ENCODE measurements at regions not wholly inside any gene's neighbourhood (a gene's known extent, or its start where the extent isn't known, plus 50 kb on each side); places are given as distances from the start of the nearest gene placed in this dataset.

DNA sequence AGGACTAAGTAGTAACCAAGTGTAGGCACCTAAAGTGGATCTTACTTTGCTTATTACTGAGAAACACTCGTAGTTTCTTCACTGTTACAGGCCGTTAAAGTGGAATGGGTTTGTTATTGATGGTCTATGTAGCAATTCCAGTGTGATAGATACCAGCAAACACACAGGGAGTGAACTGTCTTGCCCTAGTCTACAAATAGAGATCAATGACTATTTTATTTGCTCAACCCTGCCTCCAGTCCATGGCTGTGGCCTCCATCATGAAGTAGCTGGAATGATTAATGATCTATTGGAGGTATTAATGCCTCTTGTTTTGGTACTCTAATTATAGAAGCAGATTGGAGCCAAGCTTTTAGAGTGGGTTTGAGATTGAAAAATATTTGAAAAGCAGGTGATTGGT is 362.7 kb upstream of the AZI2 start:
- intact Hi-C loops (cut with DNase I, micrococcal nuclease): no loop called here
- DNase-seq: no peak
- no peak for ATAC-seq

DNA sequence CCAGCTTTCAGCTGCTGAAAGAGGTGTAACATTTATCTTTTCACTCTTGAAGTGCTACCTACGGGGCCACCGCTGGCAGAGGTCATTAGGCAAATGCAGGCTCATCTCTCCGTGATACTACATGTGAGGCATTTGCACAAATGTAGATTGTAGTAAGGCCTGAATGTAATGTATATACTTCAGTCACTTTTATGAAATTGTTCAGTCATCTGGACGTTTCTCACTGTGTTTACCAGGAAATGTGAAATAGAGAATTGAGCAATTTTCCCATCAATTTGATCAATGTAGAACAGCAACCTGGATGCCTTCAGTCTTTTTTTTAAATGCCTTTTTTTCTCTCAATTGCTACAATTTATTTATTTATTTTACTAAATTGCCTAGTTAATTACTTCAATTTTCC is 368.3 kb upstream of the AZI2 start:
- DNase-seq: no peak
- intact Hi-C loops (cut with DNase I, micrococcal nuclease): no loop called here
- ATAC-seq: no peak

DNA sequence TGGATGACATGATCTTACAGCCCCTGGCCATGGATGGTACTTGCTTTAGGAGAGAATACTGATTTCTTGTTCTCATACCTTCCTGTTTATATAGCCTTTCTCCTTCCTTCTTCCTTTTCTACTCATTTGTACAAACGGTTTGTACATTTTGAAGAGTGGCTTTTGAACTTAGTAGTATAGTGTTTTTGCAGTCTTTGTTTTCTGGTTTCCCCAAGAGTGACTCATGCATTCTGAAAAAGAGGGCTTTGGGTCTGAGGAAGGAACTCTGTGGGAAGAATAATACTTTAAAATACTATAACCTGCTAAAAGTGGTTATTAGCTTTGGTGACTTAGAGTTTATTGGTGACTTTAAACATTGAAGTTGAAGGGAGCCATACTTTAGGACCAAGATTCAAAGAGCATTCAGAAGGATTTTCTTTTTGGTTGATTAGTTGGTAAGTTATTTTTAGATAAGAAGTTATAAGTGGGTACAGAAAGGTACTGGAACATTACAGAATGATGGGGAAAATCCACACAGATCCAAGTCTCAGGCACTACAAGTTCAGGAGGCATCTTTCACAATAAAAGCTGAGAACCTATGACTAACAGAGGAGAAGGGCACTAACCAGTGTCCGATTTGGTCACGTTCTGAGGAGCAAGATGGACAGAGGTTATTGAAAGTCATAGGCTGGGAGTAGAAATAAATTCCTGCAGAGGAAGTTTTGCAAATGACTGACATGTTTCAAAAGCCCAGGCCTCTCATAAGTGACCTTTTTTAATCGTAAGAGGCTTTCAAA is 369.6 kb upstream of the AZI2 start:
- ATAC-seq (no peak), DNase-seq (no peak)
- intact Hi-C loops (cut with DNase I, micrococcal nuclease): no loop called here

DNA sequence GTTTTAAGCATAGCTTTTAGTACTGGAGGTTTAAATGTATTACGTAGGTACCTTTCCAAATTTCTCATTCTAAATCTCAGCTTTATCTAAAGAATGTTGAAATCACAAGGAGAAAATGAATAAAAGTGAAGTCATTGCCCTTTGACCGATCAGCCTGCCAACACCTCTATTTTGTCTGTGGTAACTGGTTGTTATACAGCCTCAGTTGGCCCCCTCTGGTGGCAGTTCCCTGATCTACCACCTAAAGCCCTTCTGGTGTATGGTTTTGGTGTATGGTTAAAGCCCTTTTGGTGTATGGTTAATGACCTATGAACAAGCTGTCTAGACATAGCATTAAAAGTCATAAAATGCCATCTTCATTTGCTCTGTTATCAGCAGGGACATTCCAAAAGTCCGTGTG is 378.2 kb upstream of the AZI2 start:
- DNase-seq: peak; percentile 45 to 60
- ATAC-seq: peak; percentile 89
- intact Hi-C loops (cut with DNase I, micrococcal nuclease): no loop called here

DNA sequence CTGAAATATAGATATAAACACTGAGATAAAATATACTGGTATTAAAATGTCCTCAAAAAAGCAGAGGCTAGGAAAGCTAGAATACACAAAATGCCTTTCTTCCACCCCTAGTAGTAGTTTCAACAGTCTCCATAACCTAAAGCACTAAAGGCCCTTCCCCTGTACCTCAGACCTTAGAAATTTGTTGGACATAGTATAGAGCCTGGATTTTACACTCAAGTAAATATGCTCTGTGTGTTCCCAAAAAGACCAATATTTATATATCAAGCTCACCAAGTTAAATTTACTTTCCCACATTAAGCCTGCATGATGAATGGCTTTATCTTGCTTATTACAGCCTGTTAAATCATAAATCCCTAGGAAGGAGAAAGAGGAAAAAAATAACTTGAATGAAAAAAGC is 378.7 kb upstream of the AZI2 start:
- ATAC-seq (peak; percentile 89), DNase-seq (no peak)
- intact Hi-C loops (cut with DNase I, micrococcal nuclease): no loop called here

DNA sequence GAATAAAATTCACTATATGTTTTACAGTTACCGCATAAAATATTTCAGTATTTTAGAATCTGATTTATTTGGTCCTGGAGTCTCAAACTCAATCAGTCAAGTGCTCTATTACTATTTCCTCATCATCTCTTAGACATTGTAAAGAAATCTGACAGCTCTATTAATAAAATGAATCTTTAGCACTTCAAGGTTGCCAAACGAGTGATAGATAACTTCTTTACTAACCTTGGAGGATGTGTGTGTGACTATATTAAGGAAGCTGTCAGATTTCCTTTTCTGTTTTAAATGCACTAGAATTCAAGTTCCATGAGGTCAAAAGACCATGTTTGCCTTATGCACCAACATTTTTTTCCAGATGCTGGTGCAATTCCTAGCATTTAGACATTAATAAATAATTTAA is 389.8 kb upstream of the AZI2 start:
- DNase-seq: no peak
- no peak for ATAC-seq
- intact Hi-C loops (cut with DNase I, micrococcal nuclease): no loop called here

DNA sequence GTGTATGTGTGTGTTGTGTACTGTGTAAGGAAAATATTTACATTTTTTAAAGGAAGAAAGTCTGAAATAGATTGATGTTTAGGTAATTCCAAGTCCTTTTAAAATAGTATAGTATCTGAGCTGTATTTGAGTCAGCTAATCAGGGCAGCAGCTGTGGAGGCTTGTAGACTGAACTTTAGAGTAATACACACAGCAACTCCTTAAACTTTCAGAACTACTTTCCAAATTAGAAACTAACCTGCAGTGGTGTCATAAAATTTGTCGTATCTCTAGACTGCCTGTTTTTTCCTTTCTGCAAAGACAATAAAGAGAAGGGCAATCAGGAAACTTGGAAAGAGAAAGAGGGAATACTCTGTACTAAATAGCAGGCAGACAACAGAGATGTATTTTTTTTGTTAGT is 391.0 kb upstream of the AZI2 start:
- peak; percentile 79 for ATAC-seq
- no peak for DNase-seq
- intact Hi-C loops (cut with DNase I, micrococcal nuclease): no loop called here

DNA sequence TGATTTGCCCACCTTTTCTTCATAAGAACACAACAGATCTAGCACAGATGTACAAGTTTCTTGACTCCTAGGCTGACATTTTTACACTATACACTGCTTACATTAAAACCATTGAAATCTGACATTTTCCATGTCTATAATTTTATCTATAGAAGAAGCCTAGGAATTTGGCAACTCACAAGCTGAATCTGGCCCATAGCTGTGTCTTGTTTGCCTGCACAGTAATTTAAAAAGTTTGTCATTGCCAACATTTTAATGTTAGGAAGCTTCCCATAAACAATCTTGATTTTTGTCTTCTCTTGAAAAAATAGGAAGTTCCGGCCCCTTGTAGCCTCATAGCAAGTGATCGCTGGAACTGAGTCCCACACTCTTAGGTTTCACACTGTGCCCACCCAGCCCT is 394.6 kb upstream of the AZI2 start:
- intact Hi-C loops (cut with DNase I, micrococcal nuclease): no loop called here
- DNase-seq (no peak), ATAC-seq (no peak)

DNA sequence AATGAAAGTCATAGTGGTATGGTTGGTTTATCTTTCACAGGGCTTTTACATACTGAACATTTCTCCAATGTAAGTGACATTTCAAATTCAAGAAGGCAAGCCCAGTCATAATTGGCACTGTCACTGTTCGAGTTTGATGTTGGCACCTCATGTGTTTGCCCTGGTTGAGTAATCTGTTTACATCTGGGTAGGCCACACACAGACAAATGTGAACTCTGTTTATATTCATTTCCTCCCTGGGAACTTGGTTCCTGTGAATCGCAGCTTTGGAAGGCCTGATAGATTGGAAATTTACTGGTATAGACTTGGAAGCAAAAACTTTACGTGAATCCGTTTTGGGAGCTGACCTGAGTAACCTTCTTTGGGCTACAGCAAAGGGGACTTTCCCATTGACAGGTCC is 395.2 kb upstream of the AZI2 start:
- DNase-seq (no peak), ATAC-seq (peak; percentile 65)
- intact Hi-C loops (cut with DNase I, micrococcal nuclease): no loop called here

DNA sequence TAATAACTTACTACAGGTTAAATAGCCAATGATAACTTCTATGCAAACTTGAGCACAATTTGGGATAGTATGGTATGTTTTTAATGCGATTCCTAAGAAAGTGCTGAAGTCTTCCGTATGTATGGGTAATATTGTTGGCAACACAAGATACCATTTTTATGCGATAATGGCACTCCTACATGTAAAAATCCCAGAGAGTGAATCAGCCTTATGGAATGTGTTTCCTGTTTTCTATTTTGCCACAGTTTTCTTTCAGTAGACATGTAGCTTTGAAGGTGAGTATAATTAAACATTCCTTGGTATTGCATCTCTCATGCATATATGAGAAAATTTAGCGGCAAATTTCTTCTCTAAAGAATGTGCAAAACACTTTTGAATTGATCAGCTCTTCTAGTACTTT is 396.8 kb upstream of the AZI2 start:
- no peak for ATAC-seq
- no peak for DNase-seq
- intact Hi-C loops (cut with DNase I, micrococcal nuclease): no loop called here

DNA sequence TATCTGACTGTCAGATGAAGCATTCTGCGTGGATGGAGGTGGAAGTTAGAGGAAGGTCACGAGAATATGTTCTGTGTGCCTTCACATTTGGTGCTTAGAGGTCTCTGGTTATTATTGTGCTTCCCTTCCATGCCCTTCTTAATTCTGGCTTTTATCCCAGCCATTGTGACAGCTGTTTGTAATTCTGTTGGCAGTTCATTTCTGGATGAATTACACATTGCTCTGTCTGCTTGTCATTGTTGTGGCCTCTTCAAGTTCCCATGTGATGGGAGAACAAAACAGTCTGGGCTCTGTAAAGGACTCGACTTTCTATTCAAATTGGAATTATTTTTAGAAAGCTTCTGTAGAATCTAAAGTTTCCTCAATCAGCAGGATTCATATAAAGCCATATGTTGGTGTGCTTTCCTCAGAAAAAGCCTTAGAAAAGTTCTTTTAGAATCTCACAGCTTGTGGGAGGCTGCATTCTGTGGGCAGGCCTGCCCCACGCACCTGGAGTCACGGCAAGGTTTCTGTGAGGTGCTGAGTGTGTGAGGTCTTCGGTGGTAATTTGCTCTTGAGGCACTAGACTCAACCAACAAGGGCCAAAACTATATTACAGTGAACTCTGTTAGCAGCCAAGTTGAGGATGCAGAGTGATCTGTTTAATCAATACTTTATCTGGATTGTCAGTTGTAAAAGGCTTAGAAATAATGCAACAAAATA is 397.4 kb upstream of the AZI2 start:
- no peak for ATAC-seq
- intact Hi-C loops (cut with DNase I, micrococcal nuclease): no loop called here
- DNase-seq: no peak

DNA sequence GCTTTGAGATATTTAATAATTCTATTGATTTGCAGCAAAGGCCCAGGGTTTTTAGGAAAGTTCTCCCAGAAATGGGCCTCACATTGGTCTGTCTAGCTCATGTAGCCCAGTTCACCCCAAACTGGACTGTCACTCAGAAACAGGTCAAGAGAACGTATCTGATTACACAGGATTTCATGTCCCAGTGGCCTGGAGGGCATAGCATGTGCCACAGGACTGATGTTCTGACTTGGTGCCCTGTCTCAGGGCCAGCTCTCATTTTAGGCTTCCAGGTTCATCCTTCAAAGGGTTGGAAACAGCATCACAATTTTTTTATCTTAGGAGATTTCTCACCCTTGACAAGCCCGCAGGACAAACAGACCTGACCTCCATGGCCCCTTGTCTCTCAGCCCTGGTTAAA is 398.4 kb upstream of the AZI2 start:
- DNase-seq: no peak
- intact Hi-C loops (cut with DNase I, micrococcal nuclease): no loop called here
- no peak for ATAC-seq

DNA sequence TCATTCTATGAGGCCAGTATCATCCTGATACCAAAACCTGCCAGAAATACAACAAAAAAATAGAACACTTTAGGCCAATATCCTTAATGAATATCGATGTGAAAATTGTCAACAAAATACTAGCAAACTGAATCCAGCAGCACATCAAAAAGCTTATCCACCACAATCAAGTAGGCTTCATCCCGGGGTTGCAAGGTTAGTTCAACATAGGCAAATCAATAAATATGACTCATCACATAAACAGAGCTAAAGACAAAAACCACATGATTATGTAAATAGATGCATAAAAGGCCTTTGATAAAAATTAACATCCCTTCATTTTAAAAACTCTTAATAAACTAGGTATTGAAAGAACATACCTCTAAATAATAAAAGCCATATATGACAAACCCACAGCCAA is 403.2 kb upstream of the AZI2 start:
- DNase-seq (no peak), ATAC-seq (no peak)
- intact Hi-C loops (cut with DNase I, micrococcal nuclease): no loop called here

DNA sequence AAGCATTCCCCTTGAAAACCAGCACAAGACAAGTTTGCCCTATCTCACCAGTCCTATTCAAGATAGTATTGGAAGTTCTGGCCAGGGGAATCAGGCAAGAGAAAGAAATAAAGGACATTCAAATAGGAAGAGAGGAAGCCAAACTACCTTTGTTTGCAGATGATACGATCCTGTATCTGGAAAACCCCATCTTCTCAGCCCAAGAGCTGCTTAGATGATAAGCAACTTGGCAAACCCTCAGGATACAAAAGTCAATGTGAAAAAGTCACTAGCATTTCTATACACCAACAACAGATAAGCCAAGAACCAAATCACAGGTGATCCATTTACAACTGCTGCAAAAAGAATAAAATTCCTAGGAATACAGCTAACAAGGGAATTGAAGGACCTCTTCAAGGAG is 403.7 kb upstream of the AZI2 start:
- intact Hi-C loops (cut with DNase I, micrococcal nuclease): no loop called here
- no peak for ATAC-seq
- DNase-seq: no peak

DNA sequence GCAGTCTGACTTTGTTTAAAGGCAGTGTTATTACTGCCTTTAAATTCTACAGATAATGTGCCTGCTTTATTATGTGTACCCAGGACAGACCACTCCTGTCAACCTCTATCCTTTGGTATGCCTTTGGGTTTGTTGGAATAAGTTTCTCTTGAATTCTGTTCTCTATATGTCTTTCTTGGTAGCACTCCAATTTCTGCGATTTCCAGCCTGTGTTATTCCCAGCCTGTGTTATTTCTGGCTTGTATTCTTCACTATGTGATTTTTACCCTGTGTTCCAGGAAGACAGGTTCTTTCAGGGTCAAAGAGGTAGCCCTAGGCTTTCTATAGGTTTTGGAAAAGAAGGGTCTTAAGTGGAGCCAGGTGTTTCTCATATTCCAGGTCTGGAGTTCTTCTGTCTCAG is 407.4 kb upstream of the AZI2 start:
- DNase-seq: no peak
- intact Hi-C loops (cut with DNase I, micrococcal nuclease): no loop called here
- no peak for ATAC-seq

DNA sequence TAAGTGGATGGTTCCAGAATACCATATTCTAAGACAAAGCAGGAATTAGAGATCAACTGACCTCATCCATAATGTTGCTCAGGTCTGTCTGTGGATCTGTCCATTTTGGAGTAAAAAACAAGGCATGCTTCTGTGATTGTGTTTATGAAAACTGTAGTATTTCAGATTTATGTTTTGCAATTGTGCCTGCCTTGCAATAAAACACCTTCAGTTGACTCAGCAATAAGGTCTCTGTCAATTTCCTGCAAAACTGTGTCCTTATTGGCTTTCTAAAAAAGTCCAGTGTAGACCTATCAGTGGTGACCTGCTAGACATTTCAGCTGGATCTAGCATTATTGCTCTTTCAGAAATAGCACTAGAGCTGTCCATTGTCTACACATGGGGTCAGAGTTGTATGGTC is 409.5 kb upstream of the AZI2 start:
- intact Hi-C loops (cut with DNase I, micrococcal nuclease): no loop called here
- ATAC-seq: no peak
- DNase-seq: no peak

DNA sequence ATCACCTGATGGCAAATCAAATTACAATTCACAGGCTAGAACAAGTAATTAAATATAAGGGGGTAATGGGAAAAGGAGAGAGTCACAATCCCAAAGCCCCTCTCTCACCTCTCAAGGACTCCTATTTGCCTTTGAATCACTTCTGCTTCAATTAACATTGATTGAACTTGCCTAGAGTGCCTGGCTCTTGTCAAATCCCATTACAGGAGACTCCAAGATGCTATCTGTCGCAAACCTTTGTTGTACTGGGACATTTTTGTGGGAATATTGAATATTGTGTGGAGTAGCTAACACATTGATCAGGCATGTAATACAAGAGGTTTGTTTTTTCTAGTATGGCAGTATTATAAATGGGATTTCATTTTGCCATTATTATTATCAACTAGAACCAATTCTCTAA is 412.8 kb upstream of the AZI2 start:
- ATAC-seq: no peak
- intact Hi-C loops (cut with DNase I, micrococcal nuclease): no loop called here
- DNase-seq: no peak

DNA sequence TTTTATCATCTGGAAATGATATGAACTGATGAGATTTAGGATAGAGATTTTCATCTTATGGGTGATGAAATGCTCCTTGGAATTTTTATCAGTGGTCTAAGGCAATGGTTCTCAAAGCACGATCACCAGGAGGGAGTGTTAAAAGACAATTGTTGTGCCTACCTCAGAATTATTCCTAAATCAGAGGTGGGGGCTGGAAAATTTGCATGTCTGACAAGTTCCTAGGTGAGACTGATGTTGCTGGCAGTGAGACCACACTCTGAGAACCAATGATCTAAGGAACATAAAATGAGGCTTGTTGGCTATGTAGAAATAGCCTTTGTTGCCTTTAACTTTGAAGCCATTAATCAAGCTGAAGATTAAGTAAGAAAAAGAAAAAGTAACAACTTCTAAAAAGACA is 416.6 kb upstream of the AZI2 start:
- no peak for DNase-seq
- no peak for ATAC-seq
- intact Hi-C loops (cut with DNase I, micrococcal nuclease): no loop called here

DNA sequence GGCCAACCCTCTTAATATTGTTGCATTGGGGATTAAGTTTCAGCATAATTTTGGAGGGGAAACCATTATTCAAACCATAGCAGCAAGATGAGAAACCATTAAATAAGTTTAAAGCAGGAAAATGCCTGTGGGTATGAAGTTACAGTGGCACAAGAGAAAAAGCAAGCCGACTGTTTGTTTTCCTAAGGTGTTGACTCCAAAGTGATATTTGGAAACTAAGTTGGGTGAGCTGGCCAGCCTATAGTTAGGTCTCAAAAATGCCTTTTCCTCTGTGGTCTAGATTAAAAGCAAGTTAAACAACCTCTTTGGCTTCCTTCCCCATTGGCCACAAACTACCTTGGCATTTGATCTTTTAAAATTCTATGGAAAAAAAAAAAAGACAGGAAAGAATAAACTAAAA is 419.8 kb upstream of the AZI2 start:
- intact Hi-C loops (cut with DNase I, micrococcal nuclease): no loop called here
- DNase-seq (no peak), ATAC-seq (no peak)

DNA sequence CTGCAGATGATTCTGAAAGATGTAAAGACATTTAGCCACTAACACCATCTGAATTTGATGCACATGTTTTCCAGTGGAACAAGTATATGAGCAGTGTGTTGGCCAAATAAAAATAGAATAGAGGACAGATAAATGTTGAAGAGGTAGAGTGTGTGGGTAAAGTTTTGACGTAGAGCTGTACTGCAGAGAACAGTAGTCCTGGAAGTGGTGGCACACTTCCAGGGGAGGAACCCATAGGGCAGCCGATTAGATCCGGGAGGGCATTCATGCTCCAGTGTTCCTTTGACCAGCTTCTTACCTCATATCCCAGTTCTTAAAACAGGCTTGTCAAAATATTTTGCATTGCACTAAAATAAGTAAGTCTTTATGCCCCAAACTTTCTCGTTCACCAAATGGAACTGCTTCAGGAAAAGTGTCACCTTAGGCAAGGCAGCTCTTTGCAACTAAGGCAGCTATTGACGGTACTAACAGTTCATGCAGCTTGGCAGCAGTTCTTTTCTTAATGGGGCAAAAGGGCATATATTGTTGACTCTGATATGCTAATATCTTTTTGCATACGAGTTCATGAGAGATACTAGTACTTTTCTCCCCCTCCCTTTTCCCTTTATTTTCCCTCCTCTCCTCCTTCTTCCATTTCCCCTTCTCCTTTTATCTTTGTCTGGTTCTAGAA is 429.3 kb upstream of the AZI2 start:
- DNase-seq: no peak
- intact Hi-C loops (cut with DNase I, micrococcal nuclease): no loop called here
- no peak for ATAC-seq
